ENCODE measurements at regions not wholly inside any gene's neighbourhood (a gene's known extent, or its start where the extent isn't known, plus 50 kb on each side); places are given as distances from the start of the nearest gene placed in this dataset.
"Not testable (repeated sequence)": the region's sequence is repeated elsewhere in the genome, so short reads cannot be mapped to it uniquely, and the experiment has no call there.

DNA sequence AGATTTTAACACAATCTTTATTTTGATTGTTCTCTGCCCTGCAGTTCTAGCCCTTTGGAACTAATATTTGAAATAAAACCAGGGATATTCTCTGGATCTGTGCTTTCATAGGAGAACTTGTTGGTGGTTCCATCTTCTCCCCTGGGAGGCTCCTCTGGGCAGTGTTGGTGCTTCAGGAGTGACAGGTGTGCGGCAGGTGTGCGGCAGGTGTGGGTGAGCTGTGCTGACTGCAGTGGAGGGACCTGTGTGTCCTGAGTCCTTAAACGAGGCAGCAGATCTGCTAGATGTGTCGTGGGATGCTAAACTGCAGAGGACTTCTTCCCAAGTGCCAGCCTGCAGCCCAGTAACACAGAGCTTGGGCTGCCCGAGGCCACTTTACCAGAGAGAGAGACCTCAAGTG is 98.4 kb downstream of the LYZL1 start:
- no peak for TF ChIP-seq EP300 (conservative IDR thresholded peaks at IDR 0.05; ENCODE audit: poor library complexity, severe bottlenecking)
- TF ChIP-seq EZH2 (IDR thresholded peaks at IDR 0.05; ENCODE audit: borderline replicate concordance, insufficient read depth, low read length, poor library complexity, severe bottlenecking) = no peak
- TF ChIP-seq SMC3 (conservative IDR thresholded peaks at IDR 0.05; ENCODE audit: poor library complexity) = no peak
- no peak for TF ChIP-seq POLR2AphosphoS5 (IDR thresholded peaks at IDR 0.05)
- no peak for TF ChIP-seq MXI1 (conservative IDR thresholded peaks at IDR 0.05; ENCODE audit: poor library complexity, severe bottlenecking)
- TF ChIP-seq, protein P1, sequence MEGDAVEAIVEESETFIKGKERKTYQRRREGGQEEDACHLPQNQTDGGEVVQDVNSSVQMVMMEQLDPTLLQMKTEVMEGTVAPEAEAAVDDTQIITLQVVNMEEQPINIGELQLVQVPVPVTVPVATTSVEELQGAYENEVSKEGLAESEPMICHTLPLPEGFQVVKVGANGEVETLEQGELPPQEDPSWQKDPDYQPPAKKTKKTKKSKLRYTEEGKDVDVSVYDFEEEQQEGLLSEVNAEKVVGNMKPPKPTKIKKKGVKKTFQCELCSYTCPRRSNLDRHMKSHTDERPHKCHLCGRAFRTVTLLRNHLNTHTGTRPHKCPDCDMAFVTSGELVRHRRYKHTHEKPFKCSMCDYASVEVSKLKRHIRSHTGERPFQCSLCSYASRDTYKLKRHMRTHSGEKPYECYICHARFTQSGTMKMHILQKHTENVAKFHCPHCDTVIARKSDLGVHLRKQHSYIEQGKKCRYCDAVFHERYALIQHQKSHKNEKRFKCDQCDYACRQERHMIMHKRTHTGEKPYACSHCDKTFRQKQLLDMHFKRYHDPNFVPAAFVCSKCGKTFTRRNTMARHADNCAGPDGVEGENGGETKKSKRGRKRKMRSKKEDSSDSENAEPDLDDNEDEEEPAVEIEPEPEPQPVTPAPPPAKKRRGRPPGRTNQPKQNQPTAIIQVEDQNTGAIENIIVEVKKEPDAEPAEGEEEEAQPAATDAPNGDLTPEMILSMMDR (IDR thresholded peaks at IDR 0.05; ENCODE audit: poor library complexity, severe bottlenecking) = no peak
- no peak for TF ChIP-seq RAD21 (conservative IDR thresholded peaks at IDR 0.05)
- no peak for TF ChIP-seq TAF1 (IDR thresholded peaks at IDR 0.05; ENCODE audit: low read depth)
- TF ChIP-seq, protein P2, sequence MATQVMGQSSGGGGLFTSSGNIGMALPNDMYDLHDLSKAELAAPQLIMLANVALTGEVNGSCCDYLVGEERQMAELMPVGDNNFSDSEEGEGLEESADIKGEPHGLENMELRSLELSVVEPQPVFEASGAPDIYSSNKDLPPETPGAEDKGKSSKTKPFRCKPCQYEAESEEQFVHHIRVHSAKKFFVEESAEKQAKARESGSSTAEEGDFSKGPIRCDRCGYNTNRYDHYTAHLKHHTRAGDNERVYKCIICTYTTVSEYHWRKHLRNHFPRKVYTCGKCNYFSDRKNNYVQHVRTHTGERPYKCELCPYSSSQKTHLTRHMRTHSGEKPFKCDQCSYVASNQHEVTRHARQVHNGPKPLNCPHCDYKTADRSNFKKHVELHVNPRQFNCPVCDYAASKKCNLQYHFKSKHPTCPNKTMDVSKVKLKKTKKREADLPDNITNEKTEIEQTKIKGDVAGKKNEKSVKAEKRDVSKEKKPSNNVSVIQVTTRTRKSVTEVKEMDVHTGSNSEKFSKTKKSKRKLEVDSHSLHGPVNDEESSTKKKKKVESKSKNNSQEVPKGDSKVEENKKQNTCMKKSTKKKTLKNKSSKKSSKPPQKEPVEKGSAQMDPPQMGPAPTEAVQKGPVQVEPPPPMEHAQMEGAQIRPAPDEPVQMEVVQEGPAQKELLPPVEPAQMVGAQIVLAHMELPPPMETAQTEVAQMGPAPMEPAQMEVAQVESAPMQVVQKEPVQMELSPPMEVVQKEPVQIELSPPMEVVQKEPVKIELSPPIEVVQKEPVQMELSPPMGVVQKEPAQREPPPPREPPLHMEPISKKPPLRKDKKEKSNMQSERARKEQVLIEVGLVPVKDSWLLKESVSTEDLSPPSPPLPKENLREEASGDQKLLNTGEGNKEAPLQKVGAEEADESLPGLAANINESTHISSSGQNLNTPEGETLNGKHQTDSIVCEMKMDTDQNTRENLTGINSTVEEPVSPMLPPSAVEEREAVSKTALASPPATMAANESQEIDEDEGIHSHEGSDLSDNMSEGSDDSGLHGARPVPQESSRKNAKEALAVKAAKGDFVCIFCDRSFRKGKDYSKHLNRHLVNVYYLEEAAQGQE (IDR thresholded peaks at IDR 0.05; ENCODE audit: borderline replicate concordance) = no peak
- H3K36me3 ChIP-seq (ENCODE audit: insufficient read depth, low read length) = no peaks in the 10 kb centered on the region

DNA sequence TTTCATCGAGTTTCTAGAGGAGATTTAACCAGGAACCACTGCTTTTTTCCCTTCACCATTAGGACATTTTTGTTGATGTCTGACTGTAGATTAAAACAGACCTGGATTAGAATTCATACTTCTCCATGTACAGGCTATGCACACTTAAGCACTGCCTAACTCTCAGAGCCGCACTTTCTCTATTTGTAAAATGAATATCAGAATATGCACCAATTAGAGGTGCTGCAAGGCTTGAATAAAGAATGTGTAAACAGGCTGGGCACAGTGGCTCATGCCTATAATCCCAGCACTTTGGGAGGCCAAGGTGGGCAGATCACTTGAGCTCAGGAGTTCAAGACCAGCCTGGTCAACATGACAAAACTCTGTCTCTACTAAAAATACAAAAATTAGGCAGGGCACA is 99.2 kb downstream of the LYZL1 start:
- H3K4me2 ChIP-seq (ENCODE audit: low read length); H3K9me3 ChIP-seq (ENCODE audit: low read length); H4K20me1 ChIP-seq (ENCODE audit: insufficient read depth); H2AFZ ChIP-seq (ENCODE audit: low read depth, low read length); H3K9me2 ChIP-seq (ENCODE audit: insufficient read depth, low read length); H3K4me3 ChIP-seq (ENCODE audit: low read length); H3K36me3 ChIP-seq (ENCODE audit: insufficient read depth, low read length); H3K27ac ChIP-seq (ENCODE audit: low read length); H3K79me2 ChIP-seq (replicated peaks; ENCODE audit: insufficient read depth, low read length); H3F3A ChIP-seq (ENCODE audit: insufficient read depth, low read length, poor library complexity, severe bottlenecking); H3K27me3 ChIP-seq (ENCODE audit: insufficient read depth, low read depth, low read length); H3K9ac ChIP-seq (ENCODE audit: low read length): not testable (repeated sequence)

More for the DNA sequence above, 98.4 kb downstream of the LYZL1 start:
- Histone ChIP-seq H3K9ac (ENCODE audit: low read length) (no peak overlapping the region), H3K27ac (ENCODE audit: low read length) (no peak overlapping the region), H3K27me3 (ENCODE audit: insufficient read depth, low read depth, low read length) (no peaks in the 10 kb centered on the region), H3K4me2 (ENCODE audit: low read length) (no peak overlapping the region), H3F3A (ENCODE audit: insufficient read depth, low read length, poor library complexity, severe bottlenecking) (no peaks in the 10 kb centered on the region), H3K9me2 (ENCODE audit: insufficient read depth, low read length) (no peaks in the 10 kb centered on the region), H4K20me1 (ENCODE audit: insufficient read depth) (no peaks in the 10 kb centered on the region), H3K4me3 (ENCODE audit: low read length) (no peak overlapping the region), H3K79me2 (replicated peaks; ENCODE audit: insufficient read depth, low read length) (no peaks in the 10 kb centered on the region), H3K9me3 (ENCODE audit: low read length) (no peaks in the 10 kb centered on the region), H2AFZ (ENCODE audit: low read depth, low read length) (no peak overlapping the region)

DNA sequence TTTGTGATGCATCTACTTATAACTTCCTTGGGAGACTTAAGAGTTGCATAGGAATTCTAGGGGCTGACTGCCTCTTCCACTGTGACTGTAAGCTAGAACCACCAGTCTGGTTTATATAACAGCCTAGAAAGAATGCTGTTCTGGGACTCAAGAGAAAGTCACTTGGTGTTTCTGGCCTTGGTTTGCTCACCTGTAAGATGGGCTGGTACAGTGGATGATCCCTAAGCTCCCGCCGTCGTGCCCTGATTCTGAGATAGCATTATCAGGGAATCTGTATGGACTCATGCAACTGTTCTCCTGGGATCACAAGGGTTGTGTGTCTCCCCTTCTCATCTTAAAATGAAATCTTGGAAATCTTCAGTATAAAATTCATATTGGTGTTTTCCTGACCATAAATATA is 100.6 kb downstream of the LYZL1 start:
- Histone ChIP-seq H3K36me3 (ENCODE audit: insufficient read depth, low read length) (no peaks in the 10 kb centered on the region), H2AFZ (ENCODE audit: low read depth, low read length) (no peak overlapping the region), H3K9ac (ENCODE audit: low read length) (no peak overlapping the region), H3K79me2 (replicated peaks; ENCODE audit: insufficient read depth, low read length) (no peaks in the 10 kb centered on the region), H3K9me3 (ENCODE audit: low read length) (no peaks in the 10 kb centered on the region), H3K27me3 (ENCODE audit: insufficient read depth, low read depth, low read length) (no peaks in the 10 kb centered on the region), H3K27ac (ENCODE audit: low read length) (no peak overlapping the region), H3K9me2 (ENCODE audit: insufficient read depth, low read length) (no peaks in the 10 kb centered on the region), H3F3A (ENCODE audit: insufficient read depth, low read length, poor library complexity, severe bottlenecking) (no peaks in the 10 kb centered on the region), H4K20me1 (ENCODE audit: insufficient read depth) (no peaks in the 10 kb centered on the region), H3K4me3 (ENCODE audit: low read length) (no peak overlapping the region), H3K4me2 (ENCODE audit: low read length) (no peak overlapping the region)
- no peak for TF ChIP-seq MXI1 (conservative IDR thresholded peaks at IDR 0.05; ENCODE audit: poor library complexity, severe bottlenecking)
- TF ChIP-seq TAF1 (IDR thresholded peaks at IDR 0.05; ENCODE audit: low read depth) = no peak
- TF ChIP-seq, protein P2 (IDR thresholded peaks at IDR 0.05; ENCODE audit: borderline replicate concordance) = no peak
- TF ChIP-seq, protein P1 (IDR thresholded peaks at IDR 0.05; ENCODE audit: poor library complexity, severe bottlenecking) = no peak
- no peak for TF ChIP-seq SMC3 (conservative IDR thresholded peaks at IDR 0.05; ENCODE audit: poor library complexity)
- no peak for TF ChIP-seq EZH2 (IDR thresholded peaks at IDR 0.05; ENCODE audit: borderline replicate concordance, insufficient read depth, low read length, poor library complexity, severe bottlenecking)
- TF ChIP-seq EP300 (conservative IDR thresholded peaks at IDR 0.05; ENCODE audit: poor library complexity, severe bottlenecking) = no peak
- no peak for TF ChIP-seq RAD21 (conservative IDR thresholded peaks at IDR 0.05)

All from neural cell (in vitro differentiated cells).